Suprapubic skin (tissue), 4 donors: ENCODE measurements at regions not wholly inside any gene's neighbourhood (a gene's known extent, or its start where the extent isn't known, plus 50 kb on each side); places are given as distances from the start of the nearest gene placed in this dataset.
"Not testable (repeated sequence)": the region's sequence is repeated elsewhere in the genome, so short reads cannot be mapped to it uniquely, and the experiment has no call there.

ENCODE experiments used
- DNase-seq, 2 donors: peaks; one replicate each; pipeline ENCODE4 v3.0.0-alpha.2; 2019; ENCODE audit warnings: low spot score in 2 of 2
- H3K27ac ChIP-seq: fragments of 200-600 bp; sonication (generic); one replicate; pipeline ENCODE4 v1.5.1; 2019
- H3K27me3 ChIP-seq: fragments of 200-600 bp; sonication (generic); one replicate; pipeline ENCODE4 v1.5.1; 2019
- H3K36me3 ChIP-seq: fragments of 200-600 bp; sonication (generic); one replicate; pipeline ENCODE4 v1.5.1; 2019
- H3K4me1 ChIP-seq: fragments of 200-600 bp; sonication (generic); one replicate; pipeline ENCODE4 v1.5.1; 2019
- H3K4me3 ChIP-seq: fragments of 200-600 bp; sonication (generic); one replicate; pipeline ENCODE4 v1.5.1; 2019; ENCODE audit warnings: mild to moderate bottlenecking
- H3K9me3 ChIP-seq: fragments of 200-600 bp; sonication (generic); one replicate; pipeline ENCODE4 v1.5.1; 2019
- CTCF ChIP-seq, 2 donors: fragments of 200-600 bp in 1 of 2; fragments of 450-650 bp in 1 of 2; sonication (generic) in 1 of 2; IDR thresholded peaks; one replicate each; pipeline ENCODE4 v1.5.1; 2016 to 2019; ENCODE audit warnings: antibody characterized with exemption in 2 of 2, mild to moderate bottlenecking in 1 of 2, moderate library complexity in 1 of 2
- EP300 ChIP-seq: sonication (generic); formaldehyde crosslinking; IDR thresholded peaks from one replicate; pipeline ENCODE4 v1.6.1; 2017; ENCODE audit warnings: antibody characterized with exemption
- POLR2A ChIP-seq, 2 donors: fragments of 450-650 bp; IDR thresholded peaks; one replicate each; pipeline ENCODE4 v1.6.1; 2017; ENCODE audit warnings: antibody characterized with exemption in 2 of 2, mild to moderate bottlenecking in 2 of 2, moderate library complexity in 2 of 2
- POLR2AphosphoS5 ChIP-seq, 3 donors: sonication (generic); formaldehyde crosslinking; IDR thresholded peaks; one replicate each; pipeline ENCODE4 v1.6.1; 2017; ENCODE audit warnings: antibody characterized with exemption in 3 of 3
- WGBS: methylation state at CpG from one replicate; pipeline ENCODE4 v1.1.5; 2018; 5-methylcytosine and 5-hydroxymethylcytosine counted together

GRCh38 chr13:90641884-90642283 lies 705.6 kb upstream of the MIR17HG start:
- Histone ChIP-seq H3K27me3 (no peaks in the 10 kb centered on the region), H3K9me3 (no peaks in the 10 kb centered on the region), H3K4me1 (no peaks in the 10 kb centered on the region), H3K36me3 (no peaks in the 10 kb centered on the region), H3K4me3 (no peak overlapping the region), H3K27ac (no peak overlapping the region)
- WGBS: 95% methylated on average over 2 of the region's 2 CpGs
- TF ChIP-seq EP300: no peak
- TF ChIP-seq POLR2A (IDR thresholded peaks at IDR 0.05): no peak
- no peak for TF ChIP-seq CTCF (IDR thresholded peaks at IDR 0.05)
- TF ChIP-seq POLR2AphosphoS5 (IDR thresholded peaks at IDR 0.05): no peak
- DNase-seq: no peak

GRCh38 chr13:90645582-90645981 lies 701.9 kb upstream of the MIR17HG start:
- TF ChIP-seq EP300: no peak
- TF ChIP-seq POLR2A (IDR thresholded peaks at IDR 0.05): no peak
- no peak for TF ChIP-seq POLR2AphosphoS5 (IDR thresholded peaks at IDR 0.05)
- TF ChIP-seq CTCF (IDR thresholded peaks at IDR 0.05): no peak
- Histone ChIP-seq H3K36me3 (no peaks in the 10 kb centered on the region), H3K27ac (no peak overlapping the region), H3K4me3 (no peak overlapping the region), H3K9me3 (no peaks in the 10 kb centered on the region), H3K4me1 (no peaks in the 10 kb centered on the region), H3K27me3 (no peaks in the 10 kb centered on the region)
- WGBS: 88% methylated on average over 1 of the region's 1 CpG
- no peak for DNase-seq

DNA sequence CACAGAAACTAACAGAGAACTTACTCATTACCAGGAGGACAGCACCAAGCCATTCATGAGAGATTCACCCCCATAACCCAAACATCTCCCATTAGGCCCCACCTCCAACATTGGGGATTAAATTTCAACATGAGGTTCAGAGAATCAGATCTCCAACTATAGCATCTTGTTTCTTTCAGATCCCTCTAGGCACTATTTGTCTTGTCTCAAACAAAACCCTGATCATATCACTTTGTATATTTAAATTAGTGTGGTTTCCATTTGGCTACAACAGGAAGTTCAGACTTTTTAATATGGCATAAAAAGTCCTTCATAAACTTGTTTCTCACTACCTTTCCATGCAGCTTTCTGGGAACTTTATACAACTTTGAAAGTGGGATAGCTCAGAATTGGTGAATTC lies 699.0 kb upstream of the MIR17HG start:
- Histone ChIP-seq H3K27ac (no peak overlapping the region), H3K27me3 (no peaks in the 10 kb centered on the region), H3K4me3 (no peak overlapping the region), H3K4me1 (no peaks in the 10 kb centered on the region), H3K9me3 (no peaks in the 10 kb centered on the region), H3K36me3 (no peaks in the 10 kb centered on the region)
- TF ChIP-seq POLR2A (IDR thresholded peaks at IDR 0.05) (no peak), CTCF (IDR thresholded peaks at IDR 0.05) (no peak), POLR2AphosphoS5 (IDR thresholded peaks at IDR 0.05) (no peak), EP300 (no peak)
- no peak for DNase-seq

GRCh38 chr13:90652036-90652435 lies 695.5 kb upstream of the MIR17HG start:
- Histone ChIP-seq H3K4me3 (no peak overlapping the region), H3K36me3 (no peaks in the 10 kb centered on the region), H3K27me3 (no peaks in the 10 kb centered on the region), H3K4me1 (no peaks in the 10 kb centered on the region), H3K27ac (no peak overlapping the region), H3K9me3 (no peaks in the 10 kb centered on the region)
- TF ChIP-seq CTCF (IDR thresholded peaks at IDR 0.05) (no peak), POLR2A (IDR thresholded peaks at IDR 0.05) (no peak), EP300 (no peak), POLR2AphosphoS5 (IDR thresholded peaks at IDR 0.05) (no peak)
- DNase-seq: no peak

- H3K27ac ChIP-seq: no peak overlapping the region
- no peak overlapping the region for H3K4me3 ChIP-seq
- no peak for DNase-seq
- no peaks in the 10 kb centered on the region for H3K4me1 ChIP-seq
- no peaks in the 10 kb centered on the region for H3K9me3 ChIP-seq
- H3K36me3 ChIP-seq: no peaks in the 10 kb centered on the region
- TF ChIP-seq POLR2A (IDR thresholded peaks at IDR 0.05) (no peak), EP300 (no peak), CTCF (IDR thresholded peaks at IDR 0.05) (no peak)
- 95% methylated on average over 1 of the region's 1 CpG for WGBS
- H3K27me3 ChIP-seq: no peaks in the 10 kb centered on the region
These were observed 692.5 kb upstream of the MIR17HG start for GRCh38 chr13:90654970-90655369.

DNA sequence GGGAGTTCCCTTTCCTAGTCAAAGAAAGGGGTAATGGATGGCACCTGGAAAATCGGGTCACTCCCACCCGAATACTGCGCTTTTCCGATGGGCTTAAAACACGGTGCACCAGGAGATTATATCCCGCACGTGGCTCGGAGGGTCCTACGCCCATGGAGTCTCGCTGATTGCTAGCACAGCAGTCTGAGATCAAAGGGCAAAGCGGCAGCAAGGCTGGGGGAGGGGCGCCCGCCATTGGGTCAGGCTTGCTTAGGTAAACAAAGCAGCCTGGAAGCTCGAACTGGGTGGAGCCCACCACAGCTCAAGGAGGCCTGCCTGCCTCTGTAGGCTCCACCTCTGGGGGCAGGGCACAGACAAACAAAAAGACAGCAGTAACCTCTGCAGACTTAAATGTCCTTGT lies 683.3 kb upstream of the MIR17HG start:
- H3K4me3 ChIP-seq, H3K9me3 ChIP-seq, H3K4me1 ChIP-seq, H3K36me3 ChIP-seq, H3K27ac ChIP-seq, DNase-seq, H3K27me3 ChIP-seq: not testable (repeated sequence)
- WGBS: 98% methylated on average over 14 of the region's 14 CpGs
